ENCODE measurements at regions not wholly inside any gene's neighbourhood (a gene's known extent, or its start where the extent isn't known, plus 50 kb on each side); places are given as distances from the start of the nearest gene placed in this dataset.
A peak's percentile ranks its signal among the peaks of the same experiment; 100 is the strongest.

GRCh38 chr16:86665319-86665675, 86.9 kb downstream of the FOXL1 start:
- no peak overlapping the region for H3K4me3 ChIP-seq (ENCODE audit: low read length)
- H4K5ac ChIP-seq (ENCODE audit: low read length), result no peak overlapping the region
- H3K4me2 ChIP-seq (ENCODE audit: low read length), result no peak overlapping the region
- WGBS (ENCODE audit: extremely low coverage, insufficient coverage, low lambda C conversion rate), result no CpG with 5 or more reads among the region's 2 CpGs
- H3K23ac ChIP-seq (ENCODE audit: low read length), result no peak overlapping the region
- no peaks in the 10 kb centered on the region for H3K4me1 ChIP-seq (ENCODE audit: control insufficient read depth, low read depth, low read length)
- H3K79me2 ChIP-seq (ENCODE audit: control insufficient read depth, insufficient read depth, low read length), result no peaks in the 10 kb centered on the region
- peak overlapping the region; percentile 82 for H3K4ac ChIP-seq (ENCODE audit: low read depth, low read length)
- H3K36me3 ChIP-seq (ENCODE audit: control insufficient read depth, insufficient read depth, low read length), result no peaks in the 10 kb centered on the region
- no peak overlapping the region for H2BK5ac ChIP-seq (ENCODE audit: low read length)
- H2AK5ac ChIP-seq (ENCODE audit: low read length), result no peak overlapping the region
- no peak overlapping the region for H3K56ac ChIP-seq (ENCODE audit: low read length)
- H3K27me3 ChIP-seq (ENCODE audit: insufficient read depth, low read length, poor library complexity), result no peaks in the 10 kb centered on the region
- H3K18ac ChIP-seq (ENCODE audit: low read length), result peak overlapping the region; percentile 56
- H3K79me1 ChIP-seq (ENCODE audit: low read length), result no peaks in the 10 kb centered on the region
- H2BK15ac ChIP-seq (replicated peaks; ENCODE audit: low read depth), result no peak overlapping the region
- no peak overlapping the region for H3K9ac ChIP-seq (ENCODE audit: low read length)
- DNase-seq, result no peak
- no peak overlapping the region for H4K8ac ChIP-seq (ENCODE audit: low read depth, low read length)
- H2BK120ac ChIP-seq (ENCODE audit: low read depth, low read length), result no peak overlapping the region
- peak overlapping the region; percentile 24 for H3K27ac ChIP-seq (ENCODE audit: low read depth, low read length)

GRCh38 chr16:86665929-86666328, 87.6 kb downstream of the FOXL1 start:
- Histone ChIP-seq H3K18ac (ENCODE audit: low read length) (no peak overlapping the region), H2BK15ac (replicated peaks; ENCODE audit: low read depth) (no peak overlapping the region), H3K4me2 (ENCODE audit: low read length) (no peak overlapping the region), H3K4me1 (ENCODE audit: control insufficient read depth, low read depth, low read length) (no peaks in the 10 kb centered on the region), H2AK5ac (ENCODE audit: low read length) (no peak overlapping the region), H3K9ac (ENCODE audit: low read length) (no peak overlapping the region), H3K4ac (ENCODE audit: low read depth, low read length) (no peak overlapping the region), H3K23ac (ENCODE audit: low read length) (no peak overlapping the region), H4K5ac (ENCODE audit: low read length) (no peak overlapping the region), H2BK120ac (ENCODE audit: low read depth, low read length) (no peak overlapping the region), H2BK5ac (ENCODE audit: low read length) (no peak overlapping the region), H3K27me3 (ENCODE audit: insufficient read depth, low read length, poor library complexity) (no peaks in the 10 kb centered on the region), H4K8ac (ENCODE audit: low read depth, low read length) (no peak overlapping the region), H3K36me3 (ENCODE audit: control insufficient read depth, insufficient read depth, low read length) (no peaks in the 10 kb centered on the region), H3K56ac (ENCODE audit: low read length) (no peak overlapping the region), H3K79me2 (ENCODE audit: control insufficient read depth, insufficient read depth, low read length) (no peaks in the 10 kb centered on the region), H3K4me3 (ENCODE audit: low read length) (no peak overlapping the region), H3K27ac (ENCODE audit: low read depth, low read length) (no peak overlapping the region), H3K79me1 (ENCODE audit: low read length) (no peaks in the 10 kb centered on the region)
- no CpG with 5 or more reads among the region's 3 CpGs for WGBS (ENCODE audit: extremely low coverage, insufficient coverage, low lambda C conversion rate)
- no peak for DNase-seq

DNA sequence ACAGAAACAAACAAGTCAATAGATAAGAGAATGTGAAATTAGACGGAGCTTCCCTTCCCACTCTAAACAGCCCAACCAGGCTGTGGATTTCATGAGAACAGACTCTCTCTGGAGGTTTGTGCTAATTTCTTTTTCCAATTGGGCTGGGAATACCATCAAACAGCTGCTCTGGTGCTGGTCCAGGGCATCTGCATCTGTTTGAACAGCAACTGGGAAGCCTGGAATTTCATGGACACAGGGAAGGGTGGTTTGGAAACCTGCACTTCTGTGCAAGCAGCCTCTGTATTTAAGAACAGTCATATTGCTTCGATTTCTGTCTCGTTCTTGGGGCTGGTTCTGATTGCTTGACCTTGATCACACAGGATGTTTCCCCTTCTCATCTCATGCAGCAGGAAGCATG, 88.7 kb downstream of the FOXL1 start:
- no peaks in the 10 kb centered on the region for H3K36me3 ChIP-seq (ENCODE audit: control insufficient read depth, insufficient read depth, low read length)
- no peak overlapping the region for H4K8ac ChIP-seq (ENCODE audit: low read depth, low read length)
- no peaks in the 10 kb centered on the region for H3K79me1 ChIP-seq (ENCODE audit: low read length)
- no peak overlapping the region for H2AK5ac ChIP-seq (ENCODE audit: low read length)
- H2BK15ac ChIP-seq (replicated peaks; ENCODE audit: low read depth), result no peak overlapping the region
- no peaks in the 10 kb centered on the region for H3K27me3 ChIP-seq (ENCODE audit: insufficient read depth, low read length, poor library complexity)
- no peak overlapping the region for H3K4me3 ChIP-seq (ENCODE audit: low read length)
- no peak overlapping the region for H3K9ac ChIP-seq (ENCODE audit: low read length)
- no peak overlapping the region for H3K4me2 ChIP-seq (ENCODE audit: low read length)
- no CpG with 5 or more reads among the region's 3 CpGs for WGBS (ENCODE audit: extremely low coverage, insufficient coverage, low lambda C conversion rate)
- no peak overlapping the region for H3K56ac ChIP-seq (ENCODE audit: low read length)
- DNase-seq, result no peak
- no peak overlapping the region for H3K4ac ChIP-seq (ENCODE audit: low read depth, low read length)
- no peak overlapping the region for H2BK120ac ChIP-seq (ENCODE audit: low read depth, low read length)
- H4K5ac ChIP-seq (ENCODE audit: low read length), result no peak overlapping the region
- H3K18ac ChIP-seq (ENCODE audit: low read length), result no peak overlapping the region
- no peak overlapping the region for H2BK5ac ChIP-seq (ENCODE audit: low read length)
- H3K27ac ChIP-seq (ENCODE audit: low read depth, low read length), result no peak overlapping the region
- no peaks in the 10 kb centered on the region for H3K4me1 ChIP-seq (ENCODE audit: control insufficient read depth, low read depth, low read length)
- no peak overlapping the region for H3K23ac ChIP-seq (ENCODE audit: low read length)
- H3K79me2 ChIP-seq (ENCODE audit: control insufficient read depth, insufficient read depth, low read length), result no peaks in the 10 kb centered on the region

DNA sequence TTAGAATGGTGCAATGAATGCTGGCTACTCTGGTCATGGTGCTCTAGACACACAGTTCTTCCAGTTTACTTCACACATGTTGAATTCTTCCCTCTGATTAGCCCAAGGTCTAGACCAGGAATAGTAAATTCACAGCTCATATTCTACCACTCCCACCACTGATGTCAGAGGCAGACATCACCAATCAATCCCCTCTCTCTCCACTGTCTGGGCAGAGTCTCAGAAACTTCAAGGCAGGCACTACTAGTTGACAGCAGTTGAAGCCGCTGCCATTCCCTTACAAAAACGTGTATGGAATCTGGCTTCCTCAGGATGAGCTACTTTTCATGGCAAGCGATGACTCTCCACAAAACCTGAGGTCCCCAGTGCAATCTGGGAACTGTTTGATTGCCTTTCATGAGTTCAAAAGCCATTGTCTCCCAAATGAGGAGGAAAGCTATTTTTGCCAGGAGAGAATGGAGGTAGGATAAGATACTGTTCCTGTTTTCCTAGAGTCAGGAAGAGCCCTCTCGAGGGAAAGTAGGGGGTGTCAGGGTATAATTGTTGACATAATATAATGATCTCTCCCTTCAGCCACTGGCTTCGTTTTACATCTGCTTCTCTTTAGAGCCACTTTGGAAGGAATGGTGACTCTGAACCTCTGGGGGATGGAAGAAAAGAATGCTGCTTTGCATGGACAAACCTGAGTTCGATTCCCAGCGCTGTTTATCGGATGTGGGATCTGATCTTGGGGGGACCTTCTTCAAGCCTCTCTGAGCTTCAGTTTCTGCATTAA, 90.0 kb downstream of the FOXL1 start:
- no peak overlapping the region for H4K5ac ChIP-seq (ENCODE audit: low read length)
- H3K79me1 ChIP-seq (ENCODE audit: low read length), result no peaks in the 10 kb centered on the region
- H2BK15ac ChIP-seq (replicated peaks; ENCODE audit: low read depth), result no peak overlapping the region
- no peaks in the 10 kb centered on the region for H3K27me3 ChIP-seq (ENCODE audit: insufficient read depth, low read length, poor library complexity)
- H3K4ac ChIP-seq (ENCODE audit: low read depth, low read length), result no peak overlapping the region
- H3K4me2 ChIP-seq (ENCODE audit: low read length), result no peak overlapping the region
- no peak overlapping the region for H3K18ac ChIP-seq (ENCODE audit: low read length)
- no CpG with 5 or more reads among the region's 8 CpGs for WGBS (ENCODE audit: extremely low coverage, insufficient coverage, low lambda C conversion rate)
- H2BK120ac ChIP-seq (ENCODE audit: low read depth, low read length), result no peak overlapping the region
- no peak overlapping the region for H3K23ac ChIP-seq (ENCODE audit: low read length)
- no peak overlapping the region for H3K9ac ChIP-seq (ENCODE audit: low read length)
- H3K79me2 ChIP-seq (ENCODE audit: control insufficient read depth, insufficient read depth, low read length), result no peaks in the 10 kb centered on the region
- H3K56ac ChIP-seq (ENCODE audit: low read length), result no peak overlapping the region
- H3K4me1 ChIP-seq (ENCODE audit: control insufficient read depth, low read depth, low read length), result no peaks in the 10 kb centered on the region
- peak; percentile 83 for DNase-seq
- no peaks in the 10 kb centered on the region for H3K36me3 ChIP-seq (ENCODE audit: control insufficient read depth, insufficient read depth, low read length)
- no peak overlapping the region for H3K4me3 ChIP-seq (ENCODE audit: low read length)
- no peak overlapping the region for H3K27ac ChIP-seq (ENCODE audit: low read depth, low read length)
- no peak overlapping the region for H4K8ac ChIP-seq (ENCODE audit: low read depth, low read length)
- H2AK5ac ChIP-seq (ENCODE audit: low read length), result no peak overlapping the region
- H2BK5ac ChIP-seq (ENCODE audit: low read length), result no peak overlapping the region

DNA sequence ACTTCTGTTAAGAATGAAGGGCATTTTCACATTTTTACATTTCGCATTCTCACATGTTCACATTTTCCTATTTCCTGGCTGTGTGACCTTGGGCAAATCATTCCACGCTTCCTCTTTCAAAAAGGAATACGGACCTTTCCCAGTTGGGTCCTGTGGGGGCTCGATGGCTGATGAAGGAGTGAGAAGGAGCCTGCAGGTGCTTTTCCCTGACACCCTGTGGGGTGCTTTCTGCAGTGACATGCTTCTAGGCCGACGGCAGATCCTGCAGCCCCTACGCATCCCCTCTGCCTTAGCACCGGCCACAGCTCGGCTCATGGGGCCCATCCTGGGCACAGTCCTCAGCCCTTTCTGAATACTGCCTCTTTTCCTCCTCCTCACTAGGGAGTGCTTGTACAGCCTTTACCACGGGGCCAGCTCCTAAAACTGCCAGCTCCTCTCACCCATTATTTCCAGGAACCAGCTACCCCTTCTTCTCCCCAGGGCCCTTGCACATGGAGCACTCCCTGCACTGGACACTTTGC, 91.0 kb downstream of the FOXL1 start:
- Histone ChIP-seq H3K27me3 (ENCODE audit: insufficient read depth, low read length, poor library complexity) (no peaks in the 10 kb centered on the region), H3K4ac (ENCODE audit: low read depth, low read length) (no peak overlapping the region), H3K27ac (ENCODE audit: low read depth, low read length) (no peak overlapping the region), H3K56ac (ENCODE audit: low read length) (no peak overlapping the region), H2BK120ac (ENCODE audit: low read depth, low read length) (no peak overlapping the region), H3K4me3 (ENCODE audit: low read length) (no peak overlapping the region), H4K8ac (ENCODE audit: low read depth, low read length) (no peak overlapping the region), H3K79me2 (ENCODE audit: control insufficient read depth, insufficient read depth, low read length) (no peaks in the 10 kb centered on the region), H3K79me1 (ENCODE audit: low read length) (no peaks in the 10 kb centered on the region), H2BK15ac (replicated peaks; ENCODE audit: low read depth) (no peak overlapping the region), H3K23ac (ENCODE audit: low read length) (no peak overlapping the region), H3K9ac (ENCODE audit: low read length) (no peak overlapping the region), H4K5ac (ENCODE audit: low read length) (no peak overlapping the region), H3K4me2 (ENCODE audit: low read length) (no peak overlapping the region), H3K18ac (ENCODE audit: low read length) (no peak overlapping the region), H3K36me3 (ENCODE audit: control insufficient read depth, insufficient read depth, low read length) (no peaks in the 10 kb centered on the region), H2AK5ac (ENCODE audit: low read length) (no peak overlapping the region), H3K4me1 (ENCODE audit: control insufficient read depth, low read depth, low read length) (no peaks in the 10 kb centered on the region), H2BK5ac (ENCODE audit: low read length) (no peak overlapping the region)
- WGBS (ENCODE audit: extremely low coverage, insufficient coverage, low lambda C conversion rate), result no CpG with 5 or more reads among the region's 10 CpGs
- DNase-seq, result no peak
